Hepatocyte (in vitro differentiated cells): ENCODE measurements at regions not wholly inside any gene's neighbourhood (a gene's known extent, or its start where the extent isn't known, plus 50 kb on each side); places are given as distances from the start of the nearest gene placed in this dataset.

Source experiments
- CTCF ChIP-seq: fragments of 200-600 bp; sonication (generic); IDR thresholded peaks from 2 replicates; pipeline ENCODE4 v1.5.1; 2016; ENCODE audit warnings: antibody characterized with exemption, mild to moderate bottlenecking; ENCODE audit not compliant: poor library complexity
- EZH2 ChIP-seq: fragments of 200-600 bp; sonication (generic); IDR thresholded peaks from 2 replicates; pipeline ENCODE4 v1.6.1; 2016; ENCODE audit warnings: antibody characterized with exemption, mild to moderate bottlenecking, borderline replicate concordance

- TF ChIP-seq CTCF, result no peak
- TF ChIP-seq EZH2, result no peak
Observed at GRCh38 chr5:125856949-125857348, 566.3 kb upstream of the GRAMD2B start.
